Fibroblast of pulmonary artery (primary cell): ENCODE measurements at regions not wholly inside any gene's neighbourhood (a gene's known extent, or its start where the extent isn't known, plus 50 kb on each side); places are given as distances from the start of the nearest gene placed in this dataset.

ENCODE experiments used
- DNase-seq: peaks from one replicate; pipeline ENCODE4 v3.0.0-alpha.2; 2010; ENCODE audit warnings: low read depth
- H3K4me3 ChIP-seq: replicated peaks from 2 replicates; pipeline ENCODE4 v1.5.1; 2011; ENCODE audit warnings: low read depth, mild to moderate bottlenecking, control low read depth, low read length, moderate library complexity
- CTCF ChIP-seq: IDR thresholded peaks from 2 replicates; pipeline ENCODE4 v1.5.1; 2011; ENCODE audit warnings: mild to moderate bottlenecking, control low read depth, low read length, inconsistent platforms; ENCODE audit errors: missing control alignments

- no peak for TF ChIP-seq CTCF
- no peak overlapping the region for H3K4me3 ChIP-seq
- DNase-seq: no peak
These were observed 386.7 kb downstream of the TECRL start for GRCh38 chr4:64022560-64022959.

- H3K4me3 ChIP-seq: no peak overlapping the region
- TF ChIP-seq CTCF: no peak
- no peak for DNase-seq
These were observed 392.4 kb downstream of the TECRL start for GRCh38 chr4:64016893-64017292.

GRCh38 chr4:64014647-64015046 lies 394.6 kb downstream of the TECRL start:
- no peak for DNase-seq
- no peak overlapping the region for H3K4me3 ChIP-seq
- TF ChIP-seq CTCF: no peak

- no peak overlapping the region for H3K4me3 ChIP-seq
- no peak for DNase-seq
- no peak for TF ChIP-seq CTCF
These were observed 407.9 kb downstream of the TECRL start for GRCh38 chr4:64001229-64001898.

- DNase-seq: no peak
These were observed 409.0 kb downstream of the TECRL start for GRCh38 chr4:64000241-64000640.

GRCh38 chr4:63986253-63986652 lies 423.0 kb downstream of the TECRL start:
- no peak overlapping the region for H3K4me3 ChIP-seq
- DNase-seq: no peak
- no peak for TF ChIP-seq CTCF

More at GRCh38 chr4:64000241-64000640, 409.0 kb downstream of the TECRL start:
- no peak overlapping the region for H3K4me3 ChIP-seq
- TF ChIP-seq CTCF: no peak

- no peak for DNase-seq
- TF ChIP-seq CTCF: no peak
- H3K4me3 ChIP-seq: no peak overlapping the region
These were observed 426.0 kb downstream of the TECRL start for GRCh38 chr4:63983224-63983623.
